ENCODE measurements at regions not wholly inside any gene's neighbourhood (a gene's known extent, or its start where the extent isn't known, plus 50 kb on each side); places are given as distances from the start of the nearest gene placed in this dataset.

- H3K4me1 ChIP-seq (ENCODE audit: insufficient read depth, low read length) = peaks cover 10% of the 10 kb centered on the region
- H3K9me3 ChIP-seq (ENCODE audit: control insufficient read depth, insufficient read depth, low read length) = no peaks in the 10 kb centered on the region
- no peaks in the 10 kb centered on the region for H3K36me3 ChIP-seq (ENCODE audit: insufficient read depth, low read length)
- no peak overlapping the region for H3K9ac ChIP-seq (ENCODE audit: low read depth, low read length)
Measured at GRCh38 chr18:22557168-22557941, 139.6 kb upstream of the CTAGE1 start.

DNA sequence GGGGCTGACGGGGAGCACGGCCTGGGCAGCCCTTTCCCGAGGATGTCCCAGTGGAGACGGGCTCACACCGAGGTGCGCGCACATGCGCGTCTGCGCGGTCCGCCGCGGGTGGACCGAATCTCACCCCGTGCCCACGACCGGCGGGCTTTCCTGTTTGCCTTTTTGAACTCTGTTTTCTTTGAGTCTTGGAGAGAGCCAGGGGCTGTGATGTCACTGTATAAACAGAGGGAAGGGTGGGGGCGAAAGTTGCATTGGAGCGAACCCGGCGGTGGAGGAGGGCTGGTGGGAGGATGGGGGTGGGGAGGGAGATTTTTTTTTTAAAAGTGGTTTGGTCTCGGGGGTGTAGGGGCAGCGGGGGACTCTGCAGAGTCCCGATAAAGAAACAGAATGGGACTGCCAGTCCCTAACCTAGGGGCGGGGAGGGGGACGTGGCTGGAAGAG, 141.2 kb upstream of the CTAGE1 start:
- Histone ChIP-seq H3K4me1 (ENCODE audit: insufficient read depth, low read length) (peaks cover 10% of the 10 kb centered on the region), H3K9ac (ENCODE audit: low read depth, low read length) (peak overlapping the region; percentile 57; the same call in 1 of the 2 replicates), H3K9me3 (ENCODE audit: control insufficient read depth, insufficient read depth, low read length) (no peaks in the 10 kb centered on the region), H3K36me3 (ENCODE audit: insufficient read depth, low read length) (no peaks in the 10 kb centered on the region)

- Histone ChIP-seq H3K4me1 (ENCODE audit: insufficient read depth, low read length) (peaks cover 10% of the 10 kb centered on the region), H3K9ac (ENCODE audit: low read depth, low read length) (peak overlapping the region; percentile 52), H3K36me3 (ENCODE audit: insufficient read depth, low read length) (no peaks in the 10 kb centered on the region), H3K9me3 (ENCODE audit: control insufficient read depth, insufficient read depth, low read length) (no peaks in the 10 kb centered on the region)
Measured at GRCh38 chr18:22559414-22560274, 141.9 kb upstream of the CTAGE1 start.

GRCh38 chr18:22560275-22560610, 142.5 kb upstream of the CTAGE1 start:
- Histone ChIP-seq H3K9me3 (ENCODE audit: control insufficient read depth, insufficient read depth, low read length) (no peaks in the 10 kb centered on the region), H3K36me3 (ENCODE audit: insufficient read depth, low read length) (no peaks in the 10 kb centered on the region), H3K4me1 (ENCODE audit: insufficient read depth, low read length) (peaks cover 10% of the 10 kb centered on the region), H3K9ac (ENCODE audit: low read depth, low read length) (peak overlapping the region; percentile 52)

DNA sequence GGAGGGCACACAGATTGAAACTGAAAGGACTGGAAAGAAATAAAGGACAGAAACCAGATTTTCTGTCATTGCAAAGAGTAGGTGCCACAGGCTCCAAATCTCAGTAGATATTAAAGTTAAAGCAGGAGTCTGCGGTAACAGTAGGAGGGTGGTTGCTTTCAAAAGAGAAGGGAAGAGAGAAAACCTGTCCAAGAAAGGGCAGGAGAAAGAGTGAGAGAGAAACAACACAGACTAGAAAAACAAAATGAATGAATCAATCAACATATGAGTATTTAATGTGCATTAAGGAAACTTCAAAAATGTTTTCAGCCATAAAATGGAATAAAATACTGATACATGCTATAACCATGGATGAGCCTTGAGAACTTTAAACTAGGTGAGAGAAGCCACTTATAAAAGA, 143.1 kb upstream of the CTAGE1 start:
- peaks cover 10% of the 10 kb centered on the region for H3K4me1 ChIP-seq (ENCODE audit: insufficient read depth, low read length)
- no peak overlapping the region for H3K9ac ChIP-seq (ENCODE audit: low read depth, low read length)
- no peaks in the 10 kb centered on the region for H3K36me3 ChIP-seq (ENCODE audit: insufficient read depth, low read length)
- no peaks in the 10 kb centered on the region for H3K9me3 ChIP-seq (ENCODE audit: control insufficient read depth, insufficient read depth, low read length)

DNA sequence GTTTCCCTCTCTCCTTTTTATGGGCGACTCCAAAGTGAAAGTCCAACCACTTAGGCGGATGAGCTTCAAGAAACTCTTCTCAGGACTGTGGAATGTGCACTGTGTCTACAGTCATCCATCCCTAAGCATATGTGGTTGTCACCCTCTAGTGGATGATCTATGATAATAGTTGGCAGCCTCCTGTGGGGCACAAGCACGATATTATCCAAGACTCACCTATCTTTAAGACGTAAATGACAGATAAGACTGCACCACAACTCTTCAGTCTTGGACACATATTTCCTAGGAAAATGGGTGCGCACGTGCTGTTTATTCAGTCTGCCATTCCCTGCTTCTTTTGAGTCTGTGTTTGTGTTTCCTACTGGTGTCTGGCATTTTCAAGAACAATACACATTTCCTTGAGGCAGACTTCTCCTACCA, 145.5 kb upstream of the CTAGE1 start:
- no peaks in the 10 kb centered on the region for H3K36me3 ChIP-seq (ENCODE audit: insufficient read depth, low read length)
- H3K9ac ChIP-seq (ENCODE audit: low read depth, low read length) = no peak overlapping the region
- H3K9me3 ChIP-seq (ENCODE audit: control insufficient read depth, insufficient read depth, low read length) = no peaks in the 10 kb centered on the region
- peaks cover 10% of the 10 kb centered on the region for H3K4me1 ChIP-seq (ENCODE audit: insufficient read depth, low read length)

DNA sequence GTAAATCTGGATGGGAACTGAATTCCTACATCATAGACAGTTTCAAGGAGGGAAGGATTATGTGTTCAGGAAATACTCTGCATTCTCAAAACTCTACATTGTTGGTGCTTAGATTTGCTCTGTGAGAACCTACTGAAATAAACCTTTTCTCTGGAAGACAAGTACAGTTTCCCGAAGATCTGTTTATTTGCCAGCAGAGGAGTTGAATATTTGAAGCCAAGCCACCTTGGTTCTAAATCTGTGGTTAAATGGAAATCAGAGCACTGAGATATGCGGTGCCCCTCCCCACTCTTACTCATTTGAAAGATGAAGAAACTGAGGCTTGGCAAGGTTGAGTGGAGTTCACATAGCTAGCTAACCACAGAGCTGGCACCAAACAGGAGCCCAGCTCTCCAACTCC, 146.3 kb upstream of the CTAGE1 start:
- H3K9me3 ChIP-seq (ENCODE audit: control insufficient read depth, insufficient read depth, low read length) = no peaks in the 10 kb centered on the region
- H3K4me1 ChIP-seq (ENCODE audit: insufficient read depth, low read length) = peaks cover 10% of the 10 kb centered on the region
- H3K9ac ChIP-seq (ENCODE audit: low read depth, low read length) = no peak overlapping the region
- H3K36me3 ChIP-seq (ENCODE audit: insufficient read depth, low read length) = no peaks in the 10 kb centered on the region

GRCh38 chr18:22566703-22567420, 149.1 kb upstream of the CTAGE1 start:
- Histone ChIP-seq H3K36me3 (ENCODE audit: insufficient read depth, low read length) (no peaks in the 10 kb centered on the region), H3K4me1 (ENCODE audit: insufficient read depth, low read length) (no peaks in the 10 kb centered on the region), H3K9ac (ENCODE audit: low read depth, low read length) (no peak overlapping the region), H3K9me3 (ENCODE audit: control insufficient read depth, insufficient read depth, low read length) (no peaks in the 10 kb centered on the region)

DNA sequence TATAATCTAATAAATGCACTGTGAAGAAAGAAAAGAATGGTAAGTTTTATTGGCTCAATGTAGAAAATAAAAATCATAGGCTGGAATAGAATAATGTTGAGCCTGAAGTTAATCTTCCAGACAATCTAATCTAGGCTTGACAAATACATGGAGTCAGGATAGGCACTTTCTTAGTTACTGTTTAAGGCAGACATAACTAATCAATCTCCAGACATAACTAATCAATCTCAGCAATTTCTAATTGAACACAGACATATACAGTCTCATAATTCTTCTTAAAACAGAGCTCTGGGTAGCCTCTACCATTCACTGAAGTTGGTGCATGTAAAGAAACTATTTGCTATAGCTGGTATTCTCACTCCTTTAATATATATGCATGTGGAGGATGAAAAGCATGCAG, 150.1 kb upstream of the CTAGE1 start:
- Histone ChIP-seq H3K4me1 (ENCODE audit: insufficient read depth, low read length) (no peaks in the 10 kb centered on the region), H3K9ac (ENCODE audit: low read depth, low read length) (no peak overlapping the region), H3K9me3 (ENCODE audit: control insufficient read depth, insufficient read depth, low read length) (no peaks in the 10 kb centered on the region), H3K36me3 (ENCODE audit: insufficient read depth, low read length) (no peaks in the 10 kb centered on the region)

DNA sequence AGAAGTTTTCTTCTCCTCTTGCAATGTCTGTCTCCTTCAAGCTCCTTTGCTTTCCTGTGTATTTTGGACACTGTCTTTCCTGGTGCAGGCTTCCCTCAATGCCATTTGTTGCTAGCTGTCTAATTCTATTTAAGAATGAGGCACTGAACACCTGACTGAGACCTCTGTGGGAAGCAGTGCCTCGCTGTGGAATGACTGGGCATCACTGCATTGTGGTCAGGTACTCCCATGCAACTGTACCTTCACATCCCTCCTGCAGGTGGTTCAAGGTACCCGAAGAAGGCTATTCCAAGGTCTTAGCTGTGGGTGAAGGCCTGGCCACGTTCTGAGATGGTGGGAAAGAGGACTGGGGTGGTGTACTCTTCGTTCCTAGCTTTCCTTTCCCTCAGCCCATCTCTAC, 152.8 kb upstream of the CTAGE1 start:
- no peaks in the 10 kb centered on the region for H3K4me1 ChIP-seq (ENCODE audit: insufficient read depth, low read length)
- H3K9ac ChIP-seq (ENCODE audit: low read depth, low read length) = no peak overlapping the region
- H3K36me3 ChIP-seq (ENCODE audit: insufficient read depth, low read length) = no peaks in the 10 kb centered on the region
- no peaks in the 10 kb centered on the region for H3K9me3 ChIP-seq (ENCODE audit: control insufficient read depth, insufficient read depth, low read length)

- no peaks in the 10 kb centered on the region for H3K4me1 ChIP-seq (ENCODE audit: insufficient read depth, low read length)
Measured at GRCh38 chr18:22572341-22572740, 154.6 kb upstream of the CTAGE1 start.

GRCh38 chr18:22579271-22579670, 161.6 kb upstream of the CTAGE1 start:
- Histone ChIP-seq H3K4me1 (ENCODE audit: insufficient read depth, low read length) (no peaks in the 10 kb centered on the region), H3K9me3 (ENCODE audit: control insufficient read depth, insufficient read depth, low read length) (no peaks in the 10 kb centered on the region), H3K9ac (ENCODE audit: low read depth, low read length) (no peak overlapping the region), H3K36me3 (ENCODE audit: insufficient read depth, low read length) (no peaks in the 10 kb centered on the region)

More at GRCh38 chr18:22572341-22572740, 154.6 kb upstream of the CTAGE1 start:
- no peak overlapping the region for H3K9ac ChIP-seq (ENCODE audit: low read depth, low read length)
- no peaks in the 10 kb centered on the region for H3K36me3 ChIP-seq (ENCODE audit: insufficient read depth, low read length)
- no peaks in the 10 kb centered on the region for H3K9me3 ChIP-seq (ENCODE audit: control insufficient read depth, insufficient read depth, low read length)

DNA sequence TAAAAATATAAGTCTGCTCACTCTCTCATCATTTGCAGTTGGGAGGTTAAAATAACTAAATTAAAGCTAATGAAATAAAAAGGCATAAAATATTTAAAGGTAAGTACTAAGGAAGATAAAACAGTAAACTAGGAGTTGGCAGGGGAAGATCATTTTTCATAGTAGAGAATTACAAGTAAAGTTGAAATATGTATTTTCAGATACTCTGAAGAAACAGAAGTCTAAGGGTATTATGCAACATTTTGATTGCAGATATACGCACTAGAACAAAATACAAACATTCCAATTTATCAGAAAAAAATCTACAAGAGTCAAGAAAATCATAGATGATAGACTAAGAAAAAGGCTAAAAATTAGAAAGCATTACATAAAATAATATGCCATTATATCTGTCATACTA, 167.6 kb upstream of the CTAGE1 start:
- H3K4me1 ChIP-seq (ENCODE audit: insufficient read depth, low read length) = no peaks in the 10 kb centered on the region
- H3K9me3 ChIP-seq (ENCODE audit: control insufficient read depth, insufficient read depth, low read length) = no peaks in the 10 kb centered on the region
- H3K36me3 ChIP-seq (ENCODE audit: insufficient read depth, low read length) = no peaks in the 10 kb centered on the region
- H3K9ac ChIP-seq (ENCODE audit: low read depth, low read length) = no peak overlapping the region

- no peak overlapping the region for H3K9ac ChIP-seq (ENCODE audit: low read depth, low read length)
- H3K4me1 ChIP-seq (ENCODE audit: insufficient read depth, low read length) = no peaks in the 10 kb centered on the region
- no peaks in the 10 kb centered on the region for H3K9me3 ChIP-seq (ENCODE audit: control insufficient read depth, insufficient read depth, low read length)
- no peaks in the 10 kb centered on the region for H3K36me3 ChIP-seq (ENCODE audit: insufficient read depth, low read length)
Measured at GRCh38 chr18:22585821-22586220, 168.1 kb upstream of the CTAGE1 start.
